ENCODE measurements at regions not wholly inside any gene's neighbourhood (a gene's known extent, or its start where the extent isn't known, plus 50 kb on each side); places are given as distances from the start of the nearest gene placed in this dataset.

GRCh38 chr14:45727133-45727532, 474.1 kb upstream of the MIS18BP1 start:
- Histone ChIP-seq H3K9me2 (ENCODE audit: insufficient read depth) (no peaks in the 10 kb centered on the region), H3K9ac (no peak overlapping the region), H3K4me3 (no peak overlapping the region), H3K27ac (no peak overlapping the region), H3F3A (ENCODE audit: insufficient read depth) (no peaks in the 10 kb centered on the region), H3K79me2 (ENCODE audit: insufficient read depth) (no peaks in the 10 kb centered on the region), H3K27me3 (replicated peaks; ENCODE audit: insufficient read depth) (no peaks in the 10 kb centered on the region), H3K9me3 (ENCODE audit: low read depth) (no peaks in the 10 kb centered on the region), H4K20me1 (ENCODE audit: insufficient read depth) (no peaks in the 10 kb centered on the region), H2AFZ (no peak overlapping the region), H3K36me3 (ENCODE audit: low read depth) (no peaks in the 10 kb centered on the region), H3K4me2 (ENCODE audit: unreplicated experiment) (no peak overlapping the region), H3K4me1 (ENCODE audit: insufficient read depth) (no peaks in the 10 kb centered on the region)
- 16 to 27% methylated on average over 1 of the region's 1 CpG for WGBS, 2 experiments (ENCODE audit: low coverage in 1 of 2, low lambda C conversion rate in 2 of 2, missing lambda C conversion rate in 2 of 2)
- in situ Hi-C loops (cut with MboI), result no loop called here
- DNase-seq, result no peak
- no peak for TF ChIP-seq EZH2 (IDR thresholded peaks at IDR 0.05; ENCODE audit: insufficient read depth, poor library complexity, severe bottlenecking)
- TF ChIP-seq EZH2phosphoT487 (IDR thresholded peaks at IDR 0.05; ENCODE audit: insufficient read depth, low read depth), result no peak

GRCh38 chr14:45721472-45721871, 468.5 kb upstream of the MIS18BP1 start:
- TF ChIP-seq EZH2 (IDR thresholded peaks at IDR 0.05; ENCODE audit: insufficient read depth, poor library complexity, severe bottlenecking) (no peak), EZH2phosphoT487 (IDR thresholded peaks at IDR 0.05; ENCODE audit: insufficient read depth, low read depth) (no peak)
- no peak for DNase-seq
- H3K9ac ChIP-seq, result no peak overlapping the region
- no peaks in the 10 kb centered on the region for H3K36me3 ChIP-seq (ENCODE audit: low read depth)
- no peak overlapping the region for H3K4me3 ChIP-seq
- H3K4me2 ChIP-seq (ENCODE audit: unreplicated experiment), result no peak overlapping the region
- in situ Hi-C loops (cut with MboI), result no loop called here
- no peaks in the 10 kb centered on the region for H3F3A ChIP-seq (ENCODE audit: insufficient read depth)
- no peak overlapping the region for H2AFZ ChIP-seq
- H3K79me2 ChIP-seq (ENCODE audit: insufficient read depth), result no peaks in the 10 kb centered on the region
- no peaks in the 10 kb centered on the region for H3K27me3 ChIP-seq (replicated peaks; ENCODE audit: insufficient read depth)
- H3K9me2 ChIP-seq (ENCODE audit: insufficient read depth), result no peaks in the 10 kb centered on the region
- no peaks in the 10 kb centered on the region for H3K4me1 ChIP-seq (ENCODE audit: insufficient read depth)
- H4K20me1 ChIP-seq (ENCODE audit: insufficient read depth), result no peaks in the 10 kb centered on the region
- no peak overlapping the region for H3K27ac ChIP-seq
- H3K9me3 ChIP-seq (ENCODE audit: low read depth), result no peaks in the 10 kb centered on the region

GRCh38 chr14:45716572-45716971, 463.6 kb upstream of the MIS18BP1 start:
- Histone ChIP-seq H3K9ac (no peak overlapping the region), H3K9me2 (ENCODE audit: insufficient read depth) (no peaks in the 10 kb centered on the region), H3K36me3 (ENCODE audit: low read depth) (no peaks in the 10 kb centered on the region), H3K27ac (no peak overlapping the region), H2AFZ (no peak overlapping the region), H3K4me3 (no peak overlapping the region), H3K4me1 (ENCODE audit: insufficient read depth) (no peaks in the 10 kb centered on the region), H3K4me2 (ENCODE audit: unreplicated experiment) (no peak overlapping the region), H3K27me3 (replicated peaks; ENCODE audit: insufficient read depth) (no peaks in the 10 kb centered on the region), H3K9me3 (ENCODE audit: low read depth) (no peaks in the 10 kb centered on the region), H3F3A (ENCODE audit: insufficient read depth) (no peaks in the 10 kb centered on the region), H4K20me1 (ENCODE audit: insufficient read depth) (no peaks in the 10 kb centered on the region), H3K79me2 (ENCODE audit: insufficient read depth) (no peaks in the 10 kb centered on the region)
- WGBS, 2 experiments (ENCODE audit: low coverage in 1 of 2, low lambda C conversion rate in 2 of 2, missing lambda C conversion rate in 2 of 2), result 8 to 10% methylated on average over 9 of the region's 9 CpGs
- no peak for TF ChIP-seq EZH2 (IDR thresholded peaks at IDR 0.05; ENCODE audit: insufficient read depth, poor library complexity, severe bottlenecking)
- TF ChIP-seq EZH2phosphoT487 (IDR thresholded peaks at IDR 0.05; ENCODE audit: insufficient read depth, low read depth), result no peak
- in situ Hi-C loops (cut with MboI), result no loop called here
- peak; percentile 5 for DNase-seq

GRCh38 chr14:45715946-45716345, 462.9 kb upstream of the MIS18BP1 start:
- Histone ChIP-seq H3F3A (ENCODE audit: insufficient read depth) (no peaks in the 10 kb centered on the region), H3K9ac (no peak overlapping the region), H3K36me3 (ENCODE audit: low read depth) (no peaks in the 10 kb centered on the region), H3K9me3 (ENCODE audit: low read depth) (no peaks in the 10 kb centered on the region), H3K4me3 (no peak overlapping the region), H3K4me1 (ENCODE audit: insufficient read depth) (no peaks in the 10 kb centered on the region), H3K4me2 (ENCODE audit: unreplicated experiment) (no peak overlapping the region), H2AFZ (no peak overlapping the region), H3K79me2 (ENCODE audit: insufficient read depth) (no peaks in the 10 kb centered on the region), H4K20me1 (ENCODE audit: insufficient read depth) (no peaks in the 10 kb centered on the region), H3K27me3 (replicated peaks; ENCODE audit: insufficient read depth) (no peaks in the 10 kb centered on the region), H3K27ac (no peak overlapping the region), H3K9me2 (ENCODE audit: insufficient read depth) (no peaks in the 10 kb centered on the region)
- in situ Hi-C loops (cut with MboI), result no loop called here
- WGBS, 2 experiments (ENCODE audit: low coverage in 1 of 2, low lambda C conversion rate in 2 of 2, missing lambda C conversion rate in 2 of 2), result 43 to 59% methylated on average over 1 of the region's 1 CpG
- peak; percentile 1 for DNase-seq
- TF ChIP-seq EZH2phosphoT487 (IDR thresholded peaks at IDR 0.05; ENCODE audit: insufficient read depth, low read depth) (no peak), EZH2 (IDR thresholded peaks at IDR 0.05; ENCODE audit: insufficient read depth, poor library complexity, severe bottlenecking) (no peak)

GRCh38 chr14:45709541-45709940, 456.5 kb upstream of the MIS18BP1 start:
- H4K20me1 ChIP-seq (ENCODE audit: insufficient read depth), result no peaks in the 10 kb centered on the region
- no peaks in the 10 kb centered on the region for H3K27me3 ChIP-seq (replicated peaks; ENCODE audit: insufficient read depth)
- no peaks in the 10 kb centered on the region for H3K79me2 ChIP-seq (ENCODE audit: insufficient read depth)
- no peaks in the 10 kb centered on the region for H3K4me1 ChIP-seq (ENCODE audit: insufficient read depth)
- no peak overlapping the region for H2AFZ ChIP-seq
- H3K4me3 ChIP-seq, result no peak overlapping the region
- H3K9me3 ChIP-seq (ENCODE audit: low read depth), result no peaks in the 10 kb centered on the region
- no peaks in the 10 kb centered on the region for H3F3A ChIP-seq (ENCODE audit: insufficient read depth)
- 45 to 46% methylated on average over 4 of the region's 4 CpGs for WGBS, 2 experiments (ENCODE audit: low coverage in 1 of 2, low lambda C conversion rate in 2 of 2, missing lambda C conversion rate in 2 of 2)
- H3K9me2 ChIP-seq (ENCODE audit: insufficient read depth), result no peaks in the 10 kb centered on the region
- TF ChIP-seq EZH2 (IDR thresholded peaks at IDR 0.05; ENCODE audit: insufficient read depth, poor library complexity, severe bottlenecking) (no peak), EZH2phosphoT487 (IDR thresholded peaks at IDR 0.05; ENCODE audit: insufficient read depth, low read depth) (no peak)
- H3K27ac ChIP-seq, result no peak overlapping the region
- in situ Hi-C loops (cut with MboI), result no loop called here
- H3K9ac ChIP-seq, result no peak overlapping the region
- H3K4me2 ChIP-seq (ENCODE audit: unreplicated experiment), result no peak overlapping the region
- H3K36me3 ChIP-seq (ENCODE audit: low read depth), result no peaks in the 10 kb centered on the region
- DNase-seq, result no peak
